Astrocyte of the cerebellum (primary cell): ENCODE measurements at regions not wholly inside any gene's neighbourhood (a gene's known extent, or its start where the extent isn't known, plus 50 kb on each side); places are given as distances from the start of the nearest gene placed in this dataset.

Source experiments
- DNase-seq: peaks from one replicate; pipeline ENCODE4 v3.0.0-alpha.2; 2011; ENCODE audit warnings: low read depth
- H3K4me3 ChIP-seq: 2 replicates; pipeline ENCODE4 v1.5.1; 2011; ENCODE audit warnings: mild to moderate bottlenecking, low read depth, low read length, moderate library complexity
- CTCF ChIP-seq: IDR thresholded peaks from 2 replicates; pipeline ENCODE4 v1.5.1; 2012; ENCODE audit warnings: low read length, low read depth, moderate library complexity, mild to moderate bottlenecking; ENCODE audit errors: missing control alignments
- in situ Hi-C: cut with HindIII; loops from 2 replicates; pipeline ENCODE4 v1.10.0; 2017; ENCODE audit warnings: low sequenced_read_pairs

GRCh38 chr4:8938137-8938536, 66.5 kb upstream of the HMX1 start:
- H3K4me3 ChIP-seq: no peak overlapping the region
- in situ Hi-C loops: no loop called here
- no peak for TF ChIP-seq CTCF

GRCh38 chr4:8932884-8933283, 61.2 kb upstream of the HMX1 start:
- in situ Hi-C loops: no loop called here
- no peak overlapping the region for H3K4me3 ChIP-seq
- no peak for DNase-seq
- no peak for TF ChIP-seq CTCF

More at GRCh38 chr4:8938137-8938536, 66.5 kb upstream of the HMX1 start:
- DNase-seq: no peak

GRCh38 chr4:8928074-8928473, 56.4 kb upstream of the HMX1 start:
- no peak for TF ChIP-seq CTCF
- no peak for DNase-seq
- in situ Hi-C loops: no loop called here
- no peak overlapping the region for H3K4me3 ChIP-seq

- DNase-seq: no peak
- no peak overlapping the region for H3K4me3 ChIP-seq
- in situ Hi-C loops: no loop called here
- TF ChIP-seq CTCF: no peak
Measured at GRCh38 chr4:8922481-8922880, 50.8 kb upstream of the HMX1 start.

GRCh38 chr4:8921465-8921864, 49.8 kb upstream of the HMX1 start:
- H3K4me3 ChIP-seq: no peak overlapping the region
- DNase-seq: no peak
- in situ Hi-C loops: no loop called here
- TF ChIP-seq CTCF: no peak
